GM12874 (cell line): ENCODE measurements at regions not wholly inside any gene's neighbourhood (a gene's known extent, or its start where the extent isn't known, plus 50 kb on each side); places are given as distances from the start of the nearest gene placed in this dataset.

Source experiments
- TF ChIP-seq, protein P1 (sequence below): IDR thresholded peaks from 2 replicates; pipeline ENCODE4 v1.5.1; 2011; ENCODE audit warnings: low read depth, mild to moderate bottlenecking, control low read depth, low read length, moderate library complexity; ENCODE audit not compliant: insufficient read depth

DNA sequence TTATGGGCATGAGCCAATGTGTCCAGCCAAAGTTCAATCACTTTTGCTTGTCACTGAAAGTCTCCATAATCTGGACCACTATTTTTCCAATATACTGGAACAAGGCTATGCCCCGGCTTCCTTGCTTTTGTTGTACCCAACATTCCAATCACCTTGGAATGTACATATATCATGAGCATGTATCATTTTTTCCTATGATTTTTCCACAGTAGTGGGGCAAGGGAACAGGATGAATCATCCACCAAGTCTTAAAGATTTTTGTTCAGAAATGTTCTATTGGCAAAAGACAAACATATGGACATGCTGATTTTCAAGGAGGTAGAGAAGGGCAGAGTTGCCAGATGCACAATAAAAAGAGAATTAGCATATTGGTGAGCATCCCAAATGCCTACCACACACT lies 548.1 kb upstream of the INTU start:
- TF ChIP-seq, protein P1, sequence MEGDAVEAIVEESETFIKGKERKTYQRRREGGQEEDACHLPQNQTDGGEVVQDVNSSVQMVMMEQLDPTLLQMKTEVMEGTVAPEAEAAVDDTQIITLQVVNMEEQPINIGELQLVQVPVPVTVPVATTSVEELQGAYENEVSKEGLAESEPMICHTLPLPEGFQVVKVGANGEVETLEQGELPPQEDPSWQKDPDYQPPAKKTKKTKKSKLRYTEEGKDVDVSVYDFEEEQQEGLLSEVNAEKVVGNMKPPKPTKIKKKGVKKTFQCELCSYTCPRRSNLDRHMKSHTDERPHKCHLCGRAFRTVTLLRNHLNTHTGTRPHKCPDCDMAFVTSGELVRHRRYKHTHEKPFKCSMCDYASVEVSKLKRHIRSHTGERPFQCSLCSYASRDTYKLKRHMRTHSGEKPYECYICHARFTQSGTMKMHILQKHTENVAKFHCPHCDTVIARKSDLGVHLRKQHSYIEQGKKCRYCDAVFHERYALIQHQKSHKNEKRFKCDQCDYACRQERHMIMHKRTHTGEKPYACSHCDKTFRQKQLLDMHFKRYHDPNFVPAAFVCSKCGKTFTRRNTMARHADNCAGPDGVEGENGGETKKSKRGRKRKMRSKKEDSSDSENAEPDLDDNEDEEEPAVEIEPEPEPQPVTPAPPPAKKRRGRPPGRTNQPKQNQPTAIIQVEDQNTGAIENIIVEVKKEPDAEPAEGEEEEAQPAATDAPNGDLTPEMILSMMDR, result no peak

DNA sequence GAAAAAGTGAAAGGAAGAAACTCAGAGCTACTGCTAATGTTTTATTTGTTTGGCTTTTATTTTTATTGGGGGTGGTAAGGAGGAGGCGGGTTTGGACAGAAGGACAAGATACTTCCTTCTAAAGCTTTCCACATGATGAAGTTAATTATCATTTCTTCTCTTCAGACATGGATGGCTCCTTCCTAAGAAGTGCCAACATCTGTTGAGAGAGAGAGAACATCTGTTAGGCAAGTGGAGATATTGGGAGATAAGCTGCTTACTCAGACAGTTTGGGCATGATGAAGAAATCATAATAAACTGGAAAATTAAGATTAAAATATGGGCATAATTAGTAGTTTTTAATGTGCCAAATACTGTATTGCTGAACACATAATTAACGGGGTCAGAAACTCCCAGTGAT lies 535.7 kb upstream of the INTU start:
- TF ChIP-seq, protein P1, result no peak

DNA sequence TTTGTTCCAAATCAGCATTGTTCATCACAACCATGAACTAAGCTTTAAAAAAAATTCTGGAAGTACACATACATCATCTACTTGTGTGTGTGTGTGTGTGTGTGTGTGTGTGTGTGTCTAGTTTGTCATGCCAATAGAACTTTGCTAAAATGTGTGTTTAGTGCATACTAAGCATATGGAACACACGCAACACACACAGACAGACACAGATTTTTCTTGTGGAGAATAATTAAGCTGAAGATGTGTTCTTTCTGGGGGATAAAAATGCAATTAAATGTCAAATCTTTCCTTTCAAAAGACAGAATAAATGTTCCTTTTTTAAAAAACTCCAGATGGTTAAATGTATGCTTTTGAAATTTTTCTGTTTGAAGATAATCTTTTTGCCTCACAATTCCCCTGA lies 530.4 kb upstream of the INTU start:
- TF ChIP-seq, protein P1, result no peak

DNA sequence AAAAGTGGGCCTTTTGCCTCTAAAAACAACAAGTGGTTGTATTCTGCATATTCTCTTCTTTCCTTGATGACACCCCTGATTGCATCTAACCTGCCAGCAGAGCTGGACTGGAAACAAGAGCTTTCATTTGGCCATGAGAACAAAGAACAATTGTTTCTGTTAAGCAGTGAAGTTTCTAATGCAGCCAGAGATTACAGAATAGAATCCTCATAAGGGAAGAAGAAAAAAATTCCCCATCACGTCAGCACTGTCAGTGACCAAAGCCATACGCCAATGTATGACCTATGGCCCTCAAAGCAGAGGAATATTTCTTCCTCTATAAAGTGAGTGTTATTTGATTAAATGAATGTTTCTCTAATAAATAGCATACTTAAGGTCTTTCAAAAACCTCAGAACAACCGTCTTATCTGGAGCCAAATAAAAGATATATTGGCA lies 529.1 kb upstream of the INTU start:
- TF ChIP-seq, protein P1, result no peak

DNA sequence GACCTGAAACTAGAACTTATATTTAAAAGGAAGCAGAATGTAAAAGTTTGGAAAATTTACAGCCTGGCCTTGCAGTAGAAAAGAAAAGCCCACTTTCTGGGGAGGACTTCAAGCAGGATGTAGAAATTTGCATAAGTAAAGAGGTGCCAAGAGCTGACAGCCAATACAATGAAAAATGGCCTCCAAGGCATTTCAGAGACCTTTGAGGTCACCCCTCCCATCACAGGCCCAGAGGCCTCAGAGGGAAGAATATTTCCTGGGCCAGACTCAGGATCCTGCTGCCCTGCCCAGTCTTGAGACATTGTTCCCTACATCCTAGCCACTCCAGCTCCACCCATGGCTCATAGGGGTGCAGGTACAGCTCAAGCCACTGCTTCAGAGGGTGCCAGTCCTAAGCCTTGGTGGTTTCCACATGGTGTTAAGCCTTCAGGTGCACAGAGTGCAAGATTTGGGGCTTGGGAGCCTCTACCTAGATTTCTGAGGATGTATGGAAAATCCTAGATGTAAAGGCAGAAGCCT lies 518.9 kb upstream of the INTU start:
- TF ChIP-seq, protein P1, result no peak

DNA sequence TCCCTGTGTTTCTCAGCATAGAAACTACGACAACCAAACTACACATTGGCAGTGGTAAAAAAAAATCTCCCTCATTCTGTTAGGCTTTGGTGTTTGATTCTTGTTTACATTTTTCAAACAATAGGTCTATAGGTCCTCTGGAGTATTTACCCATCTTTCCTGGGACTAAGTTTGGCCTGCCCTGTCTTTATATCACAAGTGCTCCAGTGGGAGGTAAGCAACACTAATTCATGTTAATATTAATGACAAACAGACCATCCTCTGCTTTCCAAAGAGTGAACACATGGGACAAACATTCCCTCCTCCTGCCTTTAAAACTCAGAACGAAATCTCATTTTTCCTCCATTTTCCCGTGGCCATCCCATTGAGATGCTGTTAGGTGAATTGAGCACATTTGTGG lies 514.1 kb upstream of the INTU start:
- TF ChIP-seq, protein P1, result no peak

DNA sequence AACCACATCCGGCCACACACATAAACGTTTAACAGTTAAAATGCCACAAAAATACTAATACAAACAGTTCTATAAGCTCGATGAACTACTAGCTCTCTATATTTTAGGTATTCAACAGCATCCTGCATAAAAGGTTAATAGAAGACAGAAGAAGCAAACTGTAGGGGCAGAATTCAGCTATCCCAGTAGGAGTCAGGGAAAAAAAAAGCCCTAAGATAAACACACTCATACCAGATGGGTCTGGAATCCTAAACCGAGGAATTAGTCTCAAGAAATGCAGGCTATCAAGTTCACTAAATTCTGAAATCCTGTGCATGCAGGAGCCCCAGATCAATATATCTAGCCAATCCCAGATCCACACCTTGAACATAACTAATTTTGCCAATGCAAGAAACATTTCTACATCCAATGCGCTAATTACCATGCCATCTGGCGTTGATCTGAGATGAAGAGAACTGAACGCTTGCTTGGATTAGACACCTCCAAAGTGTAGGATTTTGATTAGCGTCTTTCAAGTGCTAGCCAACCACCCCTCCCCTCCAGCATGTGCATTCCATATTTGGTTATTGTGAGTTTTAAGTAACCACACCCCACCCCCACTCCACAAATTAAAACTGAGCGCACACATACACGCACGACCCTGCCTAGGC lies 512.2 kb upstream of the INTU start:
- TF ChIP-seq, protein P1, result no peak
